COLO829 (cell line): ENCODE measurements at regions not wholly inside any gene's neighbourhood (a gene's known extent, or its start where the extent isn't known, plus 50 kb on each side); places are given as distances from the start of the nearest gene placed in this dataset.

Source experiments
- DNase-seq: peaks from one replicate; pipeline ENCODE4 v3.0.0; 2012; ENCODE audit warnings: low spot score

DNA sequence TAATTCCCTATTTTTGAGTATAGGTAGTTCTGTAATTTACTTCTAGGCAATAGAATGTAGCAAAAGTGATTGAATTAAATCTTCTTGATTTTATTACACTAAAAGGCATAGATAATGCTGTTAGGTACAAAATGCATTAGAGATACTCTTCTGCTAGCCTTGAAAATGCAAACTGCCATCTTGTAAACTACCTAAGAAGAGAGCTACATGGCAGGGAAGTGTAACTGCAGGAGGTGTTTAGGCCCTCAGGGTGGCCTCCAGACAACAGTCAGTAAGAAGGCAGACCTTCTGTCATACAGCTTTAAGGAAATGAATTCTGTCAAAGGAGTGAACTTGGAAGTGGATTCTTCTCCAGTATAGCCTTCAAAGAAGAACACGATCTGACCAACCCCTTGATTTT lies 1396.8 kb upstream of the SLC39A10 start:
- DNase-seq, result no peak

- DNase-seq, result no peak
Measured at GRCh38 chr2:194257095-194257494, 1399.9 kb upstream of the SLC39A10 start.

GRCh38 chr2:194253528-194254259 lies 1403.3 kb upstream of the SLC39A10 start:
- no peak for DNase-seq

GRCh38 chr2:194252127-194252526 lies 1404.9 kb upstream of the SLC39A10 start:
- DNase-seq, result peak; percentile 13

- DNase-seq, result no peak
Measured at GRCh38 chr2:194232600-194232999, 1424.4 kb upstream of the SLC39A10 start.

DNA sequence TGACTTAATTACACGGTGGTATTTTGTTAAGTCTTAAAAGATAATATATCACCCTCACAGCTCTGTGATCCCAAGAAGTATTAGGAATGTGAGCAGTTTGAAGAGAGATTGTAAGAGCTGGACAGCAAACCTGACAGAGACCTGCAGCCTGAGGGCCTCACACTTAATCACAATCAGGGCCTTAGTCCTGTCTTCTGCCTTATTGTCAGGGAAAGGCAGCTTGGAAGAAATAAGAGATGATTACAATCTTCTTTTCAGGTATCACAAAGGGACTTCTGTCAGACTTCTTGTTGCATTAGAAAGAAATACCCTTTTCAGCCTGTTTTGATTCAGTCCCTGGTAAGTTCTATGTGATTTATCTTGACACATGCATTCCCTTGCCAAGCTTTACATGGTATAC lies 1433.8 kb upstream of the SLC39A10 start:
- DNase-seq, result no peak

GRCh38 chr2:194214192-194214591 lies 1442.8 kb upstream of the SLC39A10 start:
- no peak for DNase-seq

DNA sequence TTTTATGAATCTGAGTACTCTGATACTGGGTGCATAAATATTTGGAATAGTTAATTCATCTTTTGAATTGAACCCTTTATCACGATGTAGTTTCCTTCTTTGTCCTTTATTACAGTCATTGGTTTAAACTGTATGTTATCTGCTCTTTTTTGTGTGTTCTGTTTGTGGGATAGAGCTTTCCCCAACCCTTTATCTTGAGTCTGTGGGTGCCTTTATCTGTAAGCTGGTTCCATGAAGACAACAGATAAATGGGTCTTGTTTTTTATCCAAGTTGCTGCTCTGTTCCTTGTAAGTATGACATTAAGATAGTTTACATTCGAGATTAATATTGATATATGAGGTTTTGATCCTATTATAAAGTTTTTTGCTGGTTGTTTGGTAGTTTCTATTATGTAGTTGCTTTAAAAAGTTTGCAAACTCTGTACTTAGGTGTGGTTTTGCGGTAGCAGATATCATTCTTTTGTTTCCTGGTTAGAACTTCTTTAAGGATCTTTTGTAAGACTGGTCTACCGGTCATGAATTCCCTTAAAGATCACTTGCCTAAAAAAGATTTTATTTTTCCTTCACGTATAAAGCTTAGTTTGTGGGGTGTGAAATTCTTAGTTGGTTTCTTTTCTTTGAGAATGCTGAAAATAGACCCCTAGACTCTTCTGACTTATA lies 1451.3 kb upstream of the SLC39A10 start:
- no peak for DNase-seq

DNA sequence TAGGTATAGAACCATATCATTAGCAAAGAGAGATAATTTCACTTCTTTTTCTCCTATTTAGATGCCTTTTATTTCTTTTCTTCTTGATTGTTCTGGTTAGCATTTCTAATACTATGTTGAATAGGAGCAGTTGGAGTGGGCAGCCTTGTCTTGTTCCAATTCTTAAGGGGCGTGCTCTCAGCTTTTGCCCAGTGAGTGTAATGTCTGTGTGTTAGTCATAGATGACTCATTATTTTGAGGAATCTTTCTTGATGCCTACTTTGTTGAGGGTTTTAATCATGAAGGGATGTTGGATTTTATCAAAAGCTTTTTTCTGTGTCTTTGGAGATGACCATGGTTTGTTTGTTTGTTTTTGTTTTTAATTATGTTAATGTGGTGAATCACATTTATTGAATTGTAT lies 1453.1 kb upstream of the SLC39A10 start:
- peak; percentile 36 for DNase-seq

GRCh38 chr2:194182888-194183287 lies 1474.1 kb upstream of the SLC39A10 start:
- no peak for DNase-seq

- DNase-seq, result no peak
Measured at GRCh38 chr2:194176134-194176533, 1480.9 kb upstream of the SLC39A10 start.

DNA sequence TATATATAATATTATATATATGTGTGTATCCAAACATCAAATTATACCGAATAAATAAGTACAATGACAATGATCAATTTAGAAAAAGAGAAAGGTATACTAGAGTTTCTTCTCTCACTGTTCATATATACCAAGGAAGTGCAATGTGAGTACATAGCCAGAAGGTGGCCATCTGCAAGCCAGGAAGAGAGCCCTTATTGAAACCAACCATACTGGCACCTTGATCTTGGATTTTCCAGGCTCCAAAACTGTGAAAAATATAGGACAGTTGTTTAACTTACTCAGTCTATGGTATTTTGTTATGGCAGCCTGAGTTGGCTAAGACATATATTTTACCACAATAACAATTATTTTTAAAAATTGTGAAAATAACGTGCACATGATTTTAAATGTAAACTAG lies 1490.2 kb upstream of the SLC39A10 start:
- DNase-seq, result no peak

DNA sequence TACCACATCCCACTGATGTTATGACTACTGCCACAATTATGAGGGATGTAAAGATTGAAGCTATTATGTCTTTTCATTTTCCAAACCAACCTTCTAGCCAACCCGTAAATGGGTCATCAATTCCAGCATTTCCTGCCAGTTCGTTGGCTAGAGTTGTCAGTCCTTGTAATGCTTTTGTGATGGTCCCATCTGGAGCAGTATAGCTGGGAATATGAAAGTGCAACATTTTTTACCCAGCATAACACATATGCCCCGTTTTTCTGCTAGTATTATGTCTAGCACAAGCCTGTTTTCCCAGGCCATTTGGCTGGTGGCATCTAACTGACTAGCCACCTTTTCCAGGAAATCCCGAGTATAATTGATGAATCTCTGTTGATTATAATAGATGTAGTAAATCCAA lies 1501.6 kb upstream of the SLC39A10 start:
- DNase-seq, result no peak

- no peak for DNase-seq
Measured at GRCh38 chr2:194151231-194151630, 1505.8 kb upstream of the SLC39A10 start.

GRCh38 chr2:194135463-194135862 lies 1521.6 kb upstream of the SLC39A10 start:
- DNase-seq, result no peak

DNA sequence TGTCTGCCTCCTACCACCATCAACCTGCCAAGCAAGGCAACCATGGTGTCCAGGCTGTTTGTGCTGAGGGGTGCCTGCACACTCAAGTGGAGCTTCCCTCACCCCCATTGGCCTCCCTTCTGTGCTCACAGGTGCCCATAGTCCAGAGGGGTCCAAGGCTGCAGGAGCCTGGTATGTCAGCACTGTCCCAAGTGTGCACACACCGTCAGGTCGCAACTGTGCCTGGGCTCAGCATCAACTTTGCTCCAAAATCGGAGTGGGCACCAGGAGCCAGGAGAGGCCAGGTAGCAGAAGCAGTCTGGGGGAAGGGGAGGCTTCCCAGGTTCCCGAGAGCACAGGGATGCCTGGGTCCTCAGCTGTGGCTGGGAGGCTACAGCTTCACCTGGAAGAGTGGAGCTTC lies 1528.2 kb upstream of the SLC39A10 start:
- no peak for DNase-seq

- no peak for DNase-seq
Measured at GRCh38 chr2:194126418-194126817, 1530.6 kb upstream of the SLC39A10 start.

DNA sequence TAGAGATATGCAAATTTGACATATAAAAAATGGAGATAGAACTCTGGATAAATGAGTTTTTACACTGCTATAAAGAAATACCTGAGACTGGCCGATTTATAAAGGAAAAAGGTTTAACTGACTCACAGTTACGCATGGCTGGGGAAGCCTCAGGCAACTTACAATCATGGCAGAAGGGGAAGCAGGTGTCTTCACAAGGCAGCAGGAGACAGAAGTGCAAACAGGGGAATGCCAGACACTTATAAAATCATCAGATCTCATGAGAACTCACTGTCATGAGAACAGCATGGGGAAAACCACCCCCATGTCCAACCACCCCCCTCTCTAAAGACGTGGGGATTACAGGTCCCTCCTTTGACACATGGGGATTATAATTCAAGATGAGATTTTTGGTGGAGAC lies 1540.2 kb upstream of the SLC39A10 start:
- no peak for DNase-seq

- DNase-seq, result no peak
Measured at GRCh38 chr2:194105358-194105757, 1551.7 kb upstream of the SLC39A10 start.

GRCh38 chr2:194104687-194105086 lies 1552.3 kb upstream of the SLC39A10 start:
- no peak for DNase-seq

- DNase-seq, result no peak
Measured at GRCh38 chr2:194103941-194104659, 1552.9 kb upstream of the SLC39A10 start.

DNA sequence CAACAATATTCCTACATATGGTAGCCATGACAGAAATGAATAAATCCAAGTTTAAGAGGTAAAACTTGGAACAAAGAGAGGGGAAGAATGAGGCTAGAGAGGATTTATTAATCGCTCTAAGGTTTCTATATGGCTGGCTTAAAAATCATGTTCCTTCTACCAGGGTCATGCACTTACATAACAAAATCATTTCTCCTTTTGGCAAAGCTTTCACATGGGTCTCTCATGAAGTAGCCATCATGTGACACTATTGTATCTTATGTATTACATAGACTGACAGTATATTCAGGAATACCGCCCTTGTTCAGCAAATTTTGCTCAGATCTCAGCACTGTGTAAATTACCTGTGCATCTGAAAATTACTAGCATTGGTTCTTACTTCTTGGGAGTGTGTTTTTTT lies 1554.5 kb upstream of the SLC39A10 start:
- no peak for DNase-seq

DNA sequence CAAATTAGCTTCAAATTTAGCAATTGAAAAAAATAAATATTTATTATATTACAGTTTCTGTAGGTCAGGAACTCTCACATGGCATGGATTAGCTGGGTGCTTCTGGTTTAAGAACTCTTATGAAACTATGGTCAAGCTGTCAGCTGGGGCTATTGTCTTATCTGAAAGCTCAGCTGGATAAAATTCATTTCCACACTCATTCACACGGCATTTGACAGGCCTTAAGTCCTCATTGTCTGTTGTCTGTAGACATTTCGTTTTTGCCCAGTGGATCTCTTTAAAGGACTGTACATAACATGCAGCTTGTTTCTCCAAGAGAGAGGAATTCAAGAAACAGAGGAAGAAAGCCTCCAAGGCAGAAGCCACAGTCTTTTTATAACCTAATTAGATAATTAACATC lies 1556.8 kb upstream of the SLC39A10 start:
- no peak for DNase-seq
